ENCODE measurements at regions not wholly inside any gene's neighbourhood (a gene's known extent, or its start where the extent isn't known, plus 50 kb on each side); places are given as distances from the start of the nearest gene placed in this dataset.

GRCh38 chr17:14762736-14763479, 462.0 kb downstream of the HS3ST3B1 start:
- no peak for DNase-seq (ENCODE audit: low spot score)

GRCh38 chr17:14760719-14761411, 460.0 kb downstream of the HS3ST3B1 start:
- DNase-seq (ENCODE audit: low spot score), result no peak

DNA sequence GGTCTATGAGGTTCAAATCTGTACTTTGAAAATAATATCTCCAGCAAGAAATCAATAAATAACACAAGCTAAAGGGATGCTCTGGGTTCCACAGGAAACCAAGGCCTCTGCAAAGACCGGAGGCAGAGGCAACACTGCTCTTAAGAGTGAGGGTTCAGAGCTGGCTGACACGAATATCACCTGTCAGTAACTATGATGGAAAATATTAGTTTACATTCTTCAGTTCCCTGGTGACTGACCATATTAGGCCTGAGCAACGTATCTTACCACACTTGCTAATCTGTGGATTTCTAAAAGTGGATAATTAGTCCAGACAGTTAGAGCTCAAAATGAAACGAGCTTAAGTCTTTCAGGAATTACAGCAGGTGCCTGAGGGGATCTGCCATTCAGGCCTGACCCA, 459.3 kb downstream of the HS3ST3B1 start:
- no peak for DNase-seq (ENCODE audit: low spot score)

DNA sequence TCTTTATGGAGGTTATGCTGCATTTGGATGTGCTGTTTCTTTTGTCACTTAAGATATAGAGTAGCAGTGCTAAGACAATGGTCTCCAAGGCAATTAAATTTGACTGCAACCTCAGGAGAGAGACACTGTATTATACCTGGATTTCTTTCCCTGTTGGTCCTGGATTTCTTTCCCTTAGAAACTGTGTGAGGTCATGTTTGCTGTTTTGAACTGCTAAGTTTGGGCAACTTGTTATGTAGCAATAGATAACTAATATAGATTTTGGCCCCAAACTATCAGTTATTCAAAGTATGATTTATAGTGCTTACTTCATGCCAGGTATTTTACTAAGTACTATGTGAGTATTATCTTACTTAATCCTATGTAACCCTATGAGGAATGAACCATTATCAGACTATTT, 458.4 kb downstream of the HS3ST3B1 start:
- DNase-seq (ENCODE audit: low spot score), result no peak

DNA sequence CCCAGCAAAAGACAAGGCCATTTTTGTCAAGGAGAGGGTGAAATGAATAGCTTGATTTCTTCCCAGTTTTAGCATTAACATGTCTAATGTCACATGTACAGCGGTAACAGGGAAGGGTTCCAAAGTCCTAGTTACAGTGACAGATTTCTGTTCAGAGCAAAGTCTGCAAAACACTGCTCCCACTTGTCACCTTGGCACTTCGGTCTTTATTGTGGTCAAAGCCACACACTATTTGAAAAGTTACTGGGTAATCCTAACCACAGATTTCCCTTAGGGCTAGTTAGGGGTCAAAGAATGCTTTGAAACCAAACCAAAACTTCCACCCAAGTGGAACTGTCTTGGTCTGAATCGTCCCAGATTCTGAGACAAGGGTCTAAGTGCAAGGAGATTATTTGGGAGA, 455.6 kb downstream of the HS3ST3B1 start:
- DNase-seq (ENCODE audit: low spot score), result no peak

GRCh38 chr17:14755002-14755401, 454.1 kb downstream of the HS3ST3B1 start:
- no peak for DNase-seq (ENCODE audit: low spot score)

DNA sequence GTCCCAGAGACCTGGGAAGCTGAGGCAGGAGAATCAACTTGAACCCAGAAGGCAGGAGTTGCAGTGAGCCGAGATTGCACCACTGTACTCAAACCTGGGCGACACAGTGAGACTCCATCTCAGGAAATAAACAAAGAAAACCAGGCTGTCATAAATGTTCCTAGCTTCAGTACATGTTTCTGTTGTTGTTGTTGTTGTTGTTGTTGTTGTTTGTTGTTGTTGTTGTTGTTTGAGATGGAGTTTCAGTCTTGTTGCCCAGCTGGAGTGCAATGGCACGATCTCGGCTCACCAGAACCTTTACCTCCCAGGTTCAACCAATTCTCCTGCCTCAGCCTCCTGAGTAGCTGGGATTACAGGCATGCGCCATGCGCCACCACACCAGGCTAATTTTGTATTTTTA, 452.5 kb downstream of the HS3ST3B1 start:
- no peak for DNase-seq (ENCODE audit: low spot score)

- DNase-seq (ENCODE audit: low spot score), result no peak
These were observed 451.1 kb downstream of the HS3ST3B1 start for GRCh38 chr17:14752011-14752410.

DNA sequence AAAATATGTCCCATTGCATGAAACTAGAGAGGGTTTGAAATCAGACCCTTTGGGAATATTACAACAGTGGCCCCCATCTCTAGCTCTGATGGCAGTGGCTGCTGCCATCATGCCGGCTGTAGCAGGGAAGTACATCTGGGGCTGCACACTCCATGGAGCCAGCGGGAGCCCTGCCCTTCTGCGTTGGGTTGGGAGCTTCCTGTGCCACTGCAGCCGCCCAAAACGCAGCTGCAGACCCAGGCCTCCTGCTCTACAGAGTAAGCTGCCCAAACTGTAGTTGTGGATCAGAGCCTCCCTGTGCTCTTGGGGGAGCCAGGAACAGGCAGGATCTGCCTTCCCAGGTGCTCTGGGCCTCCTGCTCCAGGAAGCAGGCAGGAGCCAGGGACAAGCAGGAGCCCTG, 450.0 kb downstream of the HS3ST3B1 start:
- no peak for DNase-seq (ENCODE audit: low spot score)

- DNase-seq (ENCODE audit: low spot score), result no peak
These were observed 448.4 kb downstream of the HS3ST3B1 start for GRCh38 chr17:14749269-14749668.

DNA sequence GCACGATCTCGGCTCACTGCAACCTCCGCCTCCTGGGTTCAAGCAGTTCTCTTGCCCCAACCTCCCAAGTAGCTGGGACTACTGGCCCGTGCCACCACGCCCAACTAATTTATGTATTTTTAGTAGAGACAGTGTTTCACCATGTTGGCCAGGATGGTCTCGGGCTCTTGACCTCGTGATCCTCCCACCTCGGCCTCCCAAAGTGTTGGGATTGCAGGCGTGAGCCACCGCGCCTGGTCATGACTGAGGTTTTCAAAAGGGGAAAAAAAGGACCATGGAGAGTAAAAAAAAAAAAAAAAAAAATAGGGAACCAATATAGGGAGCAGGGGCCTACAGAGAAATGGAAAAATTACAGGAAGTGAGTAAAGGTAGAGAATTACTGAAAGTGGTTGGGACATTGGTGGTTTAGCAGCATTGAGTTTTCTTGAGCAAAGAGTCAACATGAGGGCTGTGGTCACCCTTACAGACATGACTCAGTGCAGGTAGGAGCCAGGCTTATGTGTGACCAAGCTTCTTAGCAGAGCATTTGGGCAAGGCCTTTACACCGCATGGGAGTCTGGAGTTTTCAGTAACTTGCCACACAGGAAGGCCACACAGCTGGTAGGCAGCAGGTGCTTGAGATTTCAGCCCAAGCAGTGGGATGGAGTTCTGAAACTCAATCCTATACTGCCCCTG, 447.3 kb downstream of the HS3ST3B1 start:
- DNase-seq (ENCODE audit: low spot score), result no peak

- no peak for DNase-seq (ENCODE audit: low spot score)
These were observed 446.7 kb downstream of the HS3ST3B1 start for GRCh38 chr17:14747603-14747950.

- no peak for DNase-seq (ENCODE audit: low spot score)
These were observed 446.1 kb downstream of the HS3ST3B1 start for GRCh38 chr17:14746822-14747602.

- no peak for DNase-seq (ENCODE audit: low spot score)
These were observed 444.7 kb downstream of the HS3ST3B1 start for GRCh38 chr17:14745541-14745940.

DNA sequence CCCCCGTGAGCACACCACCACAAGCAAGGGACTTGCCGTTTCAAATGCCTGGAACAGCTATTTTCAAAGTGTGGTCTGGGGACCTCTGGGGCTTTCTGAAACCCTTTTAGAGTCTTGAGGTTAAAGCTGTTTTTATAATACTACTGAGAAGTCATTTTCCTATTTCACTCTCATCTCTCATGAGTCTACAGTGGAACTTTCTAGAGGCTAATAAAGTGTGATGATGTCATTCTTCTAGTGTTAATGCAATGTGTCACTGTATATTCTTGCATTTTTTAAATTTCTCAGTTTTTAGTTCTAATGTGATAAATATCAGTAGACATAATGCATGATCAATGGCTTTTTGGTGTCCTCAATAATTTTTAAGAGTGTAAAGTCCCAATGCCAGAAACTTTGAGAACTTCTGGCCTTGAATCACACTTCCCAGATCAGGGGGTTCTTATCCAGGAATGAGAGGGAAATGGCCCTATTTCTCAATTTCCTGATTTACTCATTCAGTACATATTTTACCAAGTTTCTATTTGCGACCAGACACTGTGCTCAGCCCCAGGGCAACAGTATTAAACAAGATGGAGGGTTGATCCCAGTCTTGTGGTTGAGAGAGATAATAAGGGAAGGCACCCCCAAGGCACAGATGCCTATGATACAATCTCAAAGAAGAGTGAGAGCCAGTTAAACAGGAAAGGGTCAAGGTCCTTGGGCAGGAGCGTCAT, 444.0 kb downstream of the HS3ST3B1 start:
- no peak for DNase-seq (ENCODE audit: low spot score)

DNA sequence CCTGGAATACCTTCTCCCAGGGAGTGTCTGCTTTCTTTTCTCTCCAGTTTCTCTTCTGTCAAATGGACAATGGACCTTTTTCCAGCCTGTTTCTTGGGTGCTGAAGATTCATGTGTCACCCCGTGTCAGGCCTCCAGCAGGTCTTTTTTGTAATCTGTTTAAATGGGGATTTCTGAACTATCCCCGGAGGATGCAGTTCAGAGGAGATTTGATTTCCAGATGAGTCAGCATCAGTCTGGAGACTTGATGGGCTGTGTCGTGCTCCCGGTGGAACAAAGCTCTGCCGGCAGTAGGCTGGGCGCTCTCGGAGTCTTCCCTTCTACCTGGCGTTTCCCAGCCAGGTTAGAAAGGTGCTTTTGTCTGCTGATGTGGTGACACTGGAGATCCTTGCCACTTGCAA, 440.6 kb downstream of the HS3ST3B1 start:
- DNase-seq (ENCODE audit: low spot score), result no peak

- DNase-seq (ENCODE audit: low spot score), result no peak
These were observed 439.0 kb downstream of the HS3ST3B1 start for GRCh38 chr17:14739656-14740431.

DNA sequence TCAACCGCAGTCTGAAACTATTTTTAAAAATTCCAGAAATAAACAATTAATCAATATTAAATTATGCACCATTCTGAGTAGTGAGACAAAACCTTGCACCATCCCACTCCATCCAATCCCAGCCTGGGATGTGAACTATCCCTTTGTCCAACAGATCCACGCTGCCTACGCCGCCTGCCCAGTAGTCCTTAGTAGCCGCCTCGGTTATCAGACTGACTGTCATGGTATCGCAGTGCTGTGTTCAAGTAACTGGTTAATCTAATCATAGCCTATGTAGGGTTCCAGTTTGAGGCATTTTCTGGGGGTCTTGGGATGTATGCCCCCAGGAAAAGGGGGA, 437.7 kb downstream of the HS3ST3B1 start:
- no peak for DNase-seq (ENCODE audit: low spot score)

- DNase-seq (ENCODE audit: low spot score), result peak; percentile 40
These were observed 437.2 kb downstream of the HS3ST3B1 start for GRCh38 chr17:14737984-14738651.

GRCh38 chr17:14736631-14737030, 435.8 kb downstream of the HS3ST3B1 start:
- DNase-seq (ENCODE audit: low spot score), result no peak

DNA sequence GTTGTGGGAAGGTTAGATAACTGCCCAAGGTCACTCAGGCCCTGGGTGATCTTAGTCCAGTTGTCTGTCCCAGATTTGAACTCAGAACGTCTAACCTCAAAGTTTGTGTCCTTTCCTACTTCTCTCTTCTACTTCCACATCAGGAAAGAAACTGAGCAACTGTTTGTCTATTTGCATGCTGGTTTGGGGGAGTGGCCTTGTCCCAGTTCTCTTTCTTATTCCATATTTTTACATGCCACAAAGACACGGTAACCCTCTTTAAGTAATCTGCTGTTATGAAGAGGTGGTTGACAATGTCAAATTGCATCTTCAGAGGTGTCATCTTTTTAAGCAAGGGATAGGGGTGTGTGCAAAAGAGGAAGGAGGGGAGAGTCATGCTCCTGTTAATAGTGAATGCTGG, 432.5 kb downstream of the HS3ST3B1 start:
- no peak for DNase-seq (ENCODE audit: low spot score)
